B cell (primary cell): ENCODE measurements at regions not wholly inside any gene's neighbourhood (a gene's known extent, or its start where the extent isn't known, plus 50 kb on each side); places are given as distances from the start of the nearest gene placed in this dataset.

Experiments used
- ATAC-seq: fragments of 200-7000 bp; cut with Tn5 transposase; one replicate; pipeline ENCODE4 v1.10.0; 2021; ENCODE audit warnings: low read depth, mild to moderate bottlenecking, moderate number of reproducible peaks, moderate library complexity
- CTCF ChIA-PET: fragments of 350-600 bp; sonication (Branson Sonifier 250); formaldehyde crosslinking; loops from one replicate; lab custom pipeline; 2021; ENCODE audit warnings: antibody characterized with exemption, inconsistent platforms; lab: Charles Lee
- POLR2A ChIA-PET: fragments of 350-600 bp; sonication (Branson Sonifier 250); formaldehyde crosslinking; loops from one replicate; lab custom pipeline; 2021; ENCODE audit warnings: antibody characterized with exemption; lab: Charles Lee
- DNase-seq: peaks from one replicate; pipeline ENCODE4 v3.0.0; 2013
- H2AFZ ChIP-seq: 2 replicates; pipeline ENCODE4 v1.6.1; 2012; ENCODE audit warnings: mild to moderate bottlenecking, low read depth, low read length; ENCODE audit not compliant: insufficient read depth, poor library complexity, severe bottlenecking
- H3K27ac ChIP-seq, 2 donors: 1 replicate in 1 of 2; 2 replicates in 1 of 2; pipeline ENCODE4 v1.5.1; 2012 to 2013; ENCODE audit warnings: low read length in 2 of 2, mild to moderate bottlenecking in 2 of 2, moderate library complexity in 1 of 2
- H3K27me3 ChIP-seq, 4 experiments: fragments of 200-600 bp in 1 of 4; sonication (generic) in 1 of 4; replicated peaks in 1 of 4; 1 replicate in 2 of 4; 2 replicates in 2 of 4; pipeline versions ENCODE4 v1.6.1 to v1.7.0; 2013 to 2016; ENCODE audit warnings: low read length in 3 of 4, mild to moderate bottlenecking in 2 of 4, mixed read lengths in 1 of 4, moderate library complexity in 1 of 4; ENCODE audit not compliant: insufficient read depth in 4 of 4, control insufficient read depth in 3 of 4; ENCODE audit errors: control extremely low read depth in 1 of 4
- H3K36me3 ChIP-seq, 2 experiments: replicated peaks in 1 of 2; 1 replicate in 1 of 2; 2 replicates in 1 of 2; pipeline versions ENCODE4 v1.6.1 to v1.7.1; 2013; ENCODE audit warnings: low read length in 1 of 2; ENCODE audit not compliant: insufficient read depth in 2 of 2, control insufficient read depth in 1 of 2; ENCODE audit errors: control extremely low read depth in 1 of 2, extremely low read depth in 1 of 2
- H3K4me1 ChIP-seq, 2 donors: fragments of 200-600 bp in 1 of 2; sonication (generic) in 1 of 2; 1 replicate in 1 of 2; 2 replicates in 1 of 2; pipeline versions ENCODE4 v1.5.1 to v1.6.1; 2013 to 2017; ENCODE audit warnings: low read length in 2 of 2; ENCODE audit not compliant: control insufficient read depth in 2 of 2, insufficient read depth in 2 of 2
- H3K4me2 ChIP-seq: replicated peaks from 2 replicates; pipeline ENCODE3; 2012; ENCODE audit warnings: mild to moderate bottlenecking, low read depth, low read length; ENCODE audit not compliant: poor library complexity, severe bottlenecking
- H3K4me3 ChIP-seq, 5 experiments: fragments of 200-600 bp in 1 of 5; sonication (generic) in 1 of 5; 1 replicate in 3 of 5; 2 replicates in 2 of 5; pipeline versions ENCODE4 v1.5.1 to v1.7.0; 2011 to 2016; ENCODE audit warnings: low read length in 4 of 5, mild to moderate bottlenecking in 4 of 5, low read depth in 2 of 5, control low read depth in 1 of 5, moderate library complexity in 1 of 5; ENCODE audit not compliant: insufficient read depth in 1 of 5; ENCODE audit errors: control extremely low read depth in 1 of 5, extremely low read depth in 1 of 5
- H3K79me2 ChIP-seq: fragments of 200-600 bp; sonication (generic); one replicate; pipeline ENCODE4 v1.6.0; 2016; ENCODE audit warnings: low read length; ENCODE audit not compliant: control insufficient read depth, insufficient read depth
- H3K9ac ChIP-seq: fragments of 200-600 bp; sonication (generic); 2 replicates; pipeline ENCODE4 v1.6.1; 2017; ENCODE audit warnings: mild to moderate bottlenecking, low read length, moderate library complexity
- H3K9me3 ChIP-seq, 3 donors: one replicate each; pipeline versions ENCODE4 v1.6.1 to v1.7.1; 2013; ENCODE audit warnings: low read length in 2 of 3; ENCODE audit not compliant: control insufficient read depth in 2 of 3, insufficient read depth in 1 of 3; ENCODE audit errors: control extremely low read depth in 1 of 3
- H4K20me1 ChIP-seq: 2 replicates; pipeline ENCODE4 v1.6.0; 2012; ENCODE audit warnings: mild to moderate bottlenecking, low read length; ENCODE audit not compliant: insufficient read depth, control insufficient read depth, poor library complexity, severe bottlenecking
- H3K27ac Mint-ChIP-seq: one replicate; pipeline ENCODE4 v1.8.0; 2021; ENCODE audit warnings: mixed read lengths
- H3K27me3 Mint-ChIP-seq: one replicate; pipeline ENCODE4 v1.8.0; 2021; ENCODE audit warnings: mixed read lengths
- H3K4me1 Mint-ChIP-seq: one replicate; pipeline ENCODE4 v1.8.0; 2021; ENCODE audit warnings: mixed read lengths
- H3K4me3 Mint-ChIP-seq: one replicate; pipeline ENCODE4 v1.8.0; 2021; ENCODE audit warnings: mixed read lengths
- H3K9me3 Mint-ChIP-seq: one replicate; pipeline ENCODE4 v1.8.0; 2022; ENCODE audit warnings: mixed read lengths; ENCODE audit not compliant: insufficient read depth
- CTCF ChIP-seq: fragments of 200-600 bp; IDR thresholded peaks from one replicate; pipeline ENCODE4 v1.8.0; 2022; ENCODE audit warnings: antibody characterized with exemption, mild to moderate bottlenecking
- EZH2 ChIP-seq: IDR thresholded peaks from 2 replicates; pipeline ENCODE4 v1.6.1; 2012; ENCODE audit warnings: borderline replicate concordance, low read depth, mild to moderate bottlenecking, moderate library complexity, low read length; ENCODE audit not compliant: insufficient read depth, poor library complexity, severe bottlenecking
- WGBS: methylation state at CpG from one replicate; pipeline ENCODE4 v1.1.5; 2013; ENCODE audit warnings: missing lambda C conversion rate; ENCODE audit not compliant: insufficient coverage; 5-methylcytosine and 5-hydroxymethylcytosine counted together
- intact Hi-C: fragments of 100-400 bp; cut with micrococcal nuclease; formaldehyde crosslinking; loops from one replicate; pipeline ENCODE4 v1.10.0; 2022

GRCh38 chr6:18893540-18894269, 506.6 kb downstream of the RNF144B start:
- Mint-ChIP-seq H3K4me1 (no peaks in the 10 kb centered on the region), H3K4me3 (no peak overlapping the region), H3K27me3 (no peaks in the 10 kb centered on the region), H3K9me3 (no peaks in the 10 kb centered on the region), H3K27ac (no peak overlapping the region)
- no peak overlapping the region for H3K27ac ChIP-seq
- no peak overlapping the region for H3K4me3 ChIP-seq
- no peaks in the 10 kb centered on the region for H3K36me3 ChIP-seq
- H3K9ac ChIP-seq: no peak overlapping the region
- no peak for ATAC-seq
- DNase-seq: no peak
- no peak overlapping the region for H2AFZ ChIP-seq
- no peaks in the 10 kb centered on the region for H3K9me3 ChIP-seq
- no peaks in the 10 kb centered on the region for H3K27me3 ChIP-seq
- ChIA-PET POLR2A (no interaction called here), CTCF (no interaction called here)
- H4K20me1 ChIP-seq: no peaks in the 10 kb centered on the region
- H3K4me1 ChIP-seq: no peaks in the 10 kb centered on the region
- no peaks in the 10 kb centered on the region for H3K79me2 ChIP-seq
- TF ChIP-seq EZH2 (no peak), CTCF (no peak)
- 73% methylated on average over 2 of the region's 7 CpGs for WGBS
- H3K4me2 ChIP-seq: no peak overlapping the region
- intact Hi-C loops: no loop called here

- Histone ChIP-seq H3K9ac (no peak overlapping the region), H3K36me3 (no peaks in the 10 kb centered on the region), H3K9me3 (peaks cover 0 to under 1% (median 0%) of the 10 kb centered on the region in 3 donors), H4K20me1 (no peaks in the 10 kb centered on the region), H3K4me2 (no peak overlapping the region), H3K4me3 (no peak overlapping the region), H3K27ac (no peak overlapping the region), H3K27me3 (no peaks in the 10 kb centered on the region), H2AFZ (no peak overlapping the region), H3K4me1 (no peaks in the 10 kb centered on the region), H3K79me2 (no peaks in the 10 kb centered on the region)
- intact Hi-C loops: no loop called here
- Mint-ChIP-seq H3K27me3 (no peaks in the 10 kb centered on the region), H3K4me1 (no peaks in the 10 kb centered on the region), H3K9me3 (no peaks in the 10 kb centered on the region), H3K27ac (no peak overlapping the region), H3K4me3 (no peak overlapping the region)
- ChIA-PET POLR2A (no interaction called here), CTCF (no interaction called here)
- DNase-seq (no peak), ATAC-seq (no peak)
- TF ChIP-seq EZH2 (no peak), CTCF (no peak)
Measured at GRCh38 chr6:18897350-18897749, 510.2 kb downstream of the RNF144B start.
